ENCODE measurements at regions not wholly inside any gene's neighbourhood (a gene's known extent, or its start where the extent isn't known, plus 50 kb on each side); places are given as distances from the start of the nearest gene placed in this dataset.

- peak; percentile 63 for TF ChIP-seq CTCF (conservative IDR thresholded peaks at IDR 0.05)
- no peak overlapping the region for H3K27ac ChIP-seq
These were observed 141.9 kb upstream of the SMAD3 start for GRCh38 chr15:66923438-66923881.

GRCh38 chr15:66924889-66925288, 140.5 kb upstream of the SMAD3 start:
- H3K27ac ChIP-seq = no peak overlapping the region
- no peak for TF ChIP-seq CTCF (conservative IDR thresholded peaks at IDR 0.05)

DNA sequence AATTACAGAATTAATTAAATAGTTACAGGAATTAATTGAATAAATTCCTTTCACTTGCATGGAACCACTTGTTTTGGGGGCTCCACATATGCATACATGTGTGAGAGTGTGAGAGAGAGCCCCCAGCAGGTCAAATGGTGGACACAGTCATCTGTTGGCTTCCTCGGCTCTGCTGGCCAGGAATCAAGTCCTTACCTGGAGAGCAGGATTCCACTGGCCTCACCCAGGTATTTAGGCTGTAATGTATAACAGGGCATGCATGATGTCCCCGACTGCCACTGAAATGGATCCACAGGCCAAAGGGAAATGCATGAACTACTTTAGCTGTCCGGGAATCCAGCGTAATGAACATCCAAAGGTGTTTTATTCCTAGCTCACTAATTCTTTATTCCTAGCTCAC, 139.7 kb upstream of the SMAD3 start:
- TF ChIP-seq CTCF (conservative IDR thresholded peaks at IDR 0.05) = no peak
- H3K27ac ChIP-seq = no peak overlapping the region

DNA sequence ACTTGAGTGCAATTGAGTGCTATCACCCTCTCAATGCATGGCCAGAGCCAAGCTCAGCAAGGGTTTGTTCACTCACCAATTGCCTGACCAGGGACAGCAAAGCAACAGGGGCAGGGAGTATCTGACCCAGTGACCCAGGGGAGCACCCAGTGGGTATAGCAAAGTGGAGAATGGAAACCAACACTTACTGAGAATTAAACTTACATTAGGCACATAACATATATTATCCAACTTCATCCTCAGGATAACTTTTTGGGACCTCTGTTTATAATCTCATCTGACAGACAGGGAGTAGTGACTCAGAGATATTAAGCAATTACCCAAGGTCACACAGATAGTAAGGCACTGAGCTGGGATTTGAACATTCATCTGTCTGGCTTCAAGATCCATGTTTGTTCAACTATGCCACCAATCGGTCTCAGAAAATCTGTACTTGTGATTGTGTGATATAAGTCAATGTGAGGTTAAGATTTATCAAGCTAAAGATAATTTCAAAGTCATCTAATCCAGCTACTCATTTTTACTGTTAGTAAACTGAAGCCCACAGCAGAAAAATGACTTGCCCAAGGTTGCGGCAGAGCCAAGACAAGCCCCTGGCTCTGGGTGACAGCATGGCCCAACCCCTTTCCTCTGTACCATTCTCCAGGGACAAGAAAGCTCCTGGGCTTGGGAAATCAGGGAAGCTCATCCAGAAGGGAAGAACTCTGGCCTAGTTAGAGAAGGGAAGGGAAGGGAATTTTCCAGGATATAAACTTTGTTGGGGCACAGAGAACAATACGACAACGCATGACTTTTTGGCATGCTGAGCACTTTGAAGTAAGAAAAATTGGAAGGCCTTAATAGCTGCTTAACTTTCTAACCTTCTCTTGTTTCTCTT, 138.0 kb upstream of the SMAD3 start:
- no peak for TF ChIP-seq CTCF (conservative IDR thresholded peaks at IDR 0.05)
- H3K27ac ChIP-seq = no peak overlapping the region

- no peak overlapping the region for H3K27ac ChIP-seq
- no peak for TF ChIP-seq CTCF (conservative IDR thresholded peaks at IDR 0.05)
These were observed 137.3 kb upstream of the SMAD3 start for GRCh38 chr15:66928101-66928500.

GRCh38 chr15:66928784-66929183, 136.6 kb upstream of the SMAD3 start:
- no peak overlapping the region for H3K27ac ChIP-seq
- TF ChIP-seq CTCF (conservative IDR thresholded peaks at IDR 0.05) = no peak

- TF ChIP-seq CTCF (conservative IDR thresholded peaks at IDR 0.05) = no peak
- H3K27ac ChIP-seq = no peak overlapping the region; the same call in 1 of the 2 replicates
These were observed 135.5 kb upstream of the SMAD3 start for GRCh38 chr15:66929843-66930402.
